GM12891 (cell line): ENCODE measurements at regions not wholly inside any gene's neighbourhood (a gene's known extent, or its start where the extent isn't known, plus 50 kb on each side); places are given as distances from the start of the nearest gene placed in this dataset.

ENCODE experiments used
- DNase-seq: peaks from one replicate; pipeline ENCODE4 v3.0.0; 2011; ENCODE audit warnings: low spot score; ENCODE audit not compliant: insufficient read length
- FAIRE-seq: peaks from 2 replicates; lab custom pipeline; 2011; peaks lifted over from hg19 to GRCh38; lab: Jason Lieb, UNC
- PAX5 ChIP-seq: IDR thresholded peaks from 2 replicates; pipeline ENCODE4 v1.6.1; 2011; ENCODE audit warnings: low read length, moderate library complexity, mild to moderate bottlenecking; ENCODE audit not compliant: insufficient read depth, severe bottlenecking
- POLR2A ChIP-seq: IDR thresholded peaks from 2 replicates; pipeline ENCODE4 v1.6.1; 2011; ENCODE audit warnings: low read depth, low read length, control low read depth
- POLR2AphosphoS5 ChIP-seq: IDR thresholded peaks from 2 replicates; pipeline ENCODE4 v1.6.1; 2011; ENCODE audit warnings: low read depth, low read length, control low read depth
- POU2F2 ChIP-seq: IDR thresholded peaks from 2 replicates; pipeline ENCODE4 v1.6.1; 2011; ENCODE audit warnings: low read depth, mild to moderate bottlenecking, control low read depth, low read length, moderate library complexity
- SPI1 ChIP-seq: IDR thresholded peaks from 2 replicates; pipeline ENCODE4 v1.6.1; 2011; ENCODE audit warnings: low read depth, low read length, control low read depth
- TAF1 ChIP-seq: IDR thresholded peaks from 2 replicates; pipeline ENCODE4 v1.6.1; 2011; ENCODE audit warnings: low read depth, low read length, control low read depth

DNA sequence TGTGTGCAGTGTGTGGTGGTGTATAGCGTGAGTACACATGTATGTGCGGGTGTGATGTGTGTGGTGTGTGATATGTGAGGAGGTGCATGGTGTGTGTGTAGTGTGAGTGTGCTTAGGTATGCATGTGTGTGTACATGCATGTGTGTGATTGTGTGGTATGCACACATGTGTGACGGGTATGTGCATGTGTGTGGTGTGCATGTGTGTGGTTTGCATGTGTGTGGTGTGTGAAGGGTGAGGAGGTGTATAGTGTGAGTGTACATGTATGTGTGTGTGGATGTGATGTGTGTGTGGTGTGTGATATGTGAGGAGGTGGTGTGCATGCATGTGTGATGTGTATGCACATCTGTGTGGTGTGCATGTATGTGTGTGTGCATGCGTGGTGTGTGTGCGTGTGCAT lies 105.6 kb downstream of the CMPK2 start:
- DNase-seq (no peak), FAIRE-seq (peak; percentile 23)
- TF ChIP-seq POLR2A (no peak), POLR2AphosphoS5 (no peak)

DNA sequence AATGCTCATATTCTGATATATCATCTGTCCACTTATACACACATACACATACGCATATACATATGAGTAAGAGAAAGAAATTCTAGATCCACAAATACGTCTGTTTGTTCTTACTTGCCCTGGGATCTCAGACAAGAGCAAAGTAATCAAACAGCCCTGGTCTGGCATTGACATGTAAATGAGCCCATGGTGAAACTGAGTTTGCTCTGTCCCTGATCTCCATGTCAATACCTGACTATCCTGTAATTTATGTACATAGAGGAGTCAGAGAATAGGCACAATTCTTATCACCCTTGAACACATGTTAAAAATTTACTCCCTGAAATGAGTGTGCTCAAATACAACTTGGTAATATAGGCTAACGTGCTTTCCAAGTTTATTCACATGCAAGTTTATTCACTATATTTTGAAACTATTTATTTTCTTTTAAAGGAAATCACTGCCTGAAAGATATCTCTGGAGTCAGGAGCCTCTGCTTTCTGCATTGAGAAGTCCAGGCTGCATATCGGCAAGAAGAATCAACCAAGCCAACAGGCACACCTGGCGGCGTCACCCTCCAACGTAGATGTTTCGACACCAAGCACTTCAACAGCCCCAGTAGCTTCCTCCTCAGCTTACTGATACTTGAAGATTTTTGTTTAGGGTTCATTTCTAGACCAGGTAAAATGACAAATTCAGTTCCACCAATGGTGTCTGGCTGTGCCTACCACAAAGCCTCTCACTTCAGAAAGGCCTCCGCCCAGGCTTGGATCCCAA lies 100.6 kb downstream of the CMPK2 start:
- DNase-seq = no peak
- TF ChIP-seq TAF1 (no peak), PAX5 (no peak), POLR2AphosphoS5 (no peak), POLR2A (no peak), SPI1 (no peak), POU2F2 (no peak)
- FAIRE-seq = no peak

DNA sequence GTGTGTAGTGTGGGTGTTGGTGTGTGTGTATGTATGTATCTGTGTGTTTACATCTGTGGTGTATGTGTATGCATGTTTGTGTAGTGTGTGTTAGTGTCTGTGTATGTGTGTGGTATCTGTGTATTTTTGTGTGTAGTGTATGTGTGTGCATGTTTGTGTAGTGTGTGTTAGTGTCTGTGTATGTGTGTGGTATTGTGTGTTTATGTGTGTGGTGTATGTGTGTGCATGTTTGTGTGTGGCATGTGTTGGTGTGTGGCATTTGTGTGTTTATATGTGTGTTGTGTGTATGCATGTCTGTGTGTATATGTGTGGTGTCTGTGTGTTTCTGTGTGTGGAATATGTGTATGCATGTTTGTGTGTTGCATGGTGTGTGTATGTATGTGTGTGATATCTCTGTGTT lies 96.4 kb downstream of the CMPK2 start:
- TF ChIP-seq POU2F2 = no peak
- no peak for TF ChIP-seq POLR2A
- no peak for TF ChIP-seq POLR2AphosphoS5
- no peak for TF ChIP-seq PAX5
- TF ChIP-seq TAF1 = no peak
- no peak for TF ChIP-seq SPI1
- DNase-seq (no peak), FAIRE-seq (peak; percentile 95)

DNA sequence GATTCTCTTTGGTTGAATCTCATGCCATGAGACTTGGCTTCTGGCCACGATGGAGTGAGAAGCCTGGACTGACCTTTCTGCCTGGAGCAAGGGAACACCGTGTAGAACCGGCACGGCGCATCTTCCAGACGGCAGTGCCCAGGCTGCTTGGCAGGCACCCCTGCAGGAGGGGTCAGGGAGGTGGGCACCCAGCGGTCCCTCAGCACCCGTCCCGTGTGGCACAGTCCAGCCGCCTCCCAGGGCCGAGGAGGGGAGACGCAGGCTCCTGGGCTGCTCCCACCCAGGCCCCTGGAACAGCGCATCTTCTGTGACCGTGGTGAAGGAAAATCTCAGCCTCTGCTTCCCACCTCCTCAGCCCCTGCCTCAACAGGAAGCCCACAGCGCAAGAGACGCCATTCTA lies 95.7 kb downstream of the CMPK2 start:
- no peak for TF ChIP-seq PAX5
- no peak for TF ChIP-seq POU2F2
- no peak for TF ChIP-seq POLR2AphosphoS5
- no peak for TF ChIP-seq SPI1
- no peak for TF ChIP-seq POLR2A
- TF ChIP-seq TAF1 = no peak
- no peak for FAIRE-seq
- no peak for DNase-seq

DNA sequence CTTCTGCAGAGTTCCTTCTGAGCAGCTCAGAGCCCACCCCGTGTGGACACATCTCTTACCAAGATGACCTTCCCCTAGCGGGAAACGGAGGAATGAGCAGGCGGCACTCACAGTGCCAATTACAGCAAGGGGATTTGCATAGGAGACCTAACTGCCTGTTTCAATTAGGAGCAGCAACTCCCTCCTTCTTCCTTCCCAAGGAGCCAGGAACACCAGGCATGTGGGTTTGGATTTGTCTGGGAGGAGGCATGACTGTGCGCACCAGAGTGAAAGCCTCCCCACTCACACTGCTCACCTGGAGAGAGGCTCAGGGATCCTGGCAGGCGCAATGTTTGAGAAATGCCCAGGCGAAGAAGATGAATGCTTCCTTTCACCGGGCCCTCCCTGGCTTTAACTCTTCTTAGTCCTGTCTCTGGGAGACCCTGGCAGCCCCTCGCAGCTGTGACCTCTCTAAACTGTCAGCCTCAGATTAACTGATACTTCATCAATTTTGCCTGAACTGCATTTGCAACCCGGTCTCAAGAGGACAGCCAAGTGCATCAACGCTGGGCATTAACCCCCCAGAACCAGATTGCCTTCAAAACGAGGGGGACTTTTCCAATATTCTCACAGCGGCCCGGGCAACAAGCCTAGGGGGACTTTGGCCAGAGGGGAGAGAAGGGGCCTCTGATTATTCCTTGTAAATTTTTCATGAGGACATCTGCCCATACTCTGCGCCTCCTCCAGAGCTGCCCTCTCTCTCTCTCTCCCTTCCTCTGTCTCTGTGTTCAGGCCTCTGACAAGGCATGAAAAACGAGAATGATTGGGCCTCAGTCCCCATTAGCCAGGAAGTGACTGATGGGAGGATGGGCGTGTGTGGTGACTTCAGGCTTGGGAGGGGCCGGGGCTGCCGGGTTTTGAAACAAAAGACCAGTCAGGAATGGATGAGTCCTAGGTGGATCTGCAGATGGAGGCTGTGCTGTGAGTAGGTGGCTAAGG lies 93.8 kb downstream of the CMPK2 start:
- DNase-seq (peak; percentile 26), FAIRE-seq (no peak)
- TF ChIP-seq POLR2A (no peak), POLR2AphosphoS5 (no peak), PAX5 (no peak), TAF1 (no peak), SPI1 (no peak), POU2F2 (no peak)

DNA sequence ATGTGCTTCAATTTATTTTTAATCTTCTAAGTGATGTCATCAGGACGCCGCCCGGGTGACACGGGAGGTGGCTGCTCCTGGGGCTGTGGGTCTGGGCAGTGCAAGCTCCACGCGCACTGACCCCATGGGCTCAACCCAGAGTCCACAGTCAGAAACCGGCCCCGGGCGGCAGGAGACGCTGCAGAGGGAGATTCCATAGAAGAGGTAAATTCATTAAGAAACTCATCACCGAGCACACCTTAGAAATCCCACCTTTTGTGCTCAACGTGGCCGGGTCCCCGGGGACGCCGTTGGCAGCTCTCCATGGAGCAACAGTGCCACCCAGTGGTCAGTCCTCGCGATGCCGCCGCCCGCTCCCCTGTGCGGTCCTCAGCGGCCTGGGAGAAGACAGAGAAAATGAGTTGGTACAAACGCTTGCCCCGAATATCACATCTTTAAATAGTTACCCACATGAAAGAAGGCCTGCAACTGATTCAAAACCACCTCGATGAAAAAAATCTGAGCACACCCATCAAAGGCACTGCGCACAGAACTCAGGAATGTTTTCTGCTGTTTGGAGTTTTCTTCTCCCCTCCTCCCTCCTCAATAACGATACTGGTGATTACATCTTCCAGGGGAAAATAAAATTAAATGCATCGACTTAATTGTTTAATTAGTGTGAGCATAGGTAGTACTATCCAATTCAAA lies 92.6 kb downstream of the CMPK2 start:
- peak; percentile 96 for FAIRE-seq

DNA sequence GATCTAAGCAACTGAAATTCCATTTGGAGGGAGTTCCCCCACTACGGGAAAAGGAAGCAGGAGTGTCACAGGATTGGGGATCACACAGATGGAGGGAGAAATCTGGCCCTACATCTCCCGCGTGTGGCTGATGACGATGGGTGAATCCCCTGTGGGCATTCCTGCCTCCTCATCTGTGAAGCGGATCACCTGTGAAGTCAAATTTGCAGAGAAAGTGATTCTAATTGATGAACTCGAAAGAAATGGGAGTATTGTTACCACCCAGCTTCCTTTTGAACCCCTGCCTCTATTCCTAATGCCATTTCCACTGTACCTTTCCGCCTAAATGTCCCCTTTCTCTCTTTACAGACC lies 92.0 kb downstream of the CMPK2 start:
- DNase-seq (no peak), FAIRE-seq (no peak)
- TF ChIP-seq POLR2AphosphoS5 (no peak), POU2F2 (no peak), SPI1 (no peak), PAX5 (no peak), POLR2A (no peak), TAF1 (no peak)

More for the DNA sequence above, 92.6 kb downstream of the CMPK2 start:
- TF ChIP-seq POLR2A (no peak), PAX5 (no peak), POLR2AphosphoS5 (no peak), TAF1 (no peak), SPI1 (no peak), POU2F2 (no peak)
- DNase-seq = peak; percentile 64

DNA sequence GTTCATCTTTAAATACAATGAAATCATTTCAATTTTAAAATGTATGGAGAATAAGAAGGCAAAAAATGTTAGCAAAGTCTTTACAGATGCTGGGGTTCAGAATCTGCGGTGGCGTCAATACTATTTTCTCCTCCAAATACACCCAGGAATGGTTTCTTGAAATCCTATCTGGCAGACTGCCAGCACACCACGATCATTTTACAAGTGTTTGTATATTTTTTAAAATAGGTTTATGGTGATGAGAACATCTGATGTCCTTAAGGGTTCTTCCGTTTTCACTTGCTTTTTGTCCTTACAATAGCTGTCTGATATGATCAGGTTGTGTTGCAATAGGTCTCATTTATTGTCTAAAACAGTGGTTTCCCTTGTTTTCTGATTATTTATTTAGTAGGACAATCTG lies 89.6 kb downstream of the CMPK2 start:
- DNase-seq (no peak), FAIRE-seq (no peak)
- TF ChIP-seq PAX5 (no peak), POU2F2 (no peak)

DNA sequence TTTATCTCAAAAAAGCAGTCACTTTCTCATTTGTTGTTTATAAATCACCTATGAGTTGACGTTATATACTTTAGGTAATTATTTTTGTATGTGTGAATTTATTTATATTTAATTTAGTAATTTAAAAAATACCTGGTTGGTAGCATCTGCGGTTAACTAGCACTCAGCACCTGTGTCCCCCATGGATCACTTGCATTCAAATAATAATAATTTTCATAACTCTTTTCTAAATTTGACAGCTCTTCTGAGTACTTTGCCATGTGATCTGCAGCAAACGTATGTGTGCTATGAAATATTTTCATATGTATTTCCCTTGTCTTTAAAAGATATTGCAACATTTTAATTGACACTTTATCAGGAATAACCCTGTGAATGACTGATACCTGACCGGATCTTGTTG lies 88.1 kb downstream of the CMPK2 start:
- no peak for DNase-seq
- no peak for FAIRE-seq
- no peak for TF ChIP-seq POU2F2
- TF ChIP-seq PAX5 = no peak
- TF ChIP-seq POLR2A = no peak
- TF ChIP-seq TAF1 = no peak
- TF ChIP-seq POLR2AphosphoS5 = no peak

DNA sequence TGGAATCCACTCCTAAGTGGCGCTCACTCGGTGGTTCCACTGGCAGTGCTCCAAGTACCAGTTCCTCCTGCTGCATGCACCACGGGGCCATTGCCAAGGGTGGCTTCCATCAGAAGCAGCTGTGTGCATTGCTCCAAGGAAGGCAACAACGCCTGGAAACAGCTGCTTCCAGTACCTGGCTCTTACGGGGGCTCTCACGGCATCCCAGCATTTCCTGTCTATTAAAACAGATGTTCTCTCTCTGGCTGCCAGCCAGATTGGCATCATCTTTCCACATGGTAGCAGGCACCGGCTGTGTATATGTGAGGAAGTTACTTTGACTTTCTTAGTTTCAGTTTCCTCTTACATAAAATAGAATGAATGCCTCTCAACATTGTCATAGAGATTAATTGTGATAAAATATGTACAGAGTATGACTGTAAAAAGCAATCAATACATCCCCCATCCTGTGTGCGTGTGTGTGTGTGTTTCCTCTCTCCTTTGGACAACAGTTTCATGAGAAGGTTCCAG lies 84.9 kb downstream of the CMPK2 start:
- TF ChIP-seq TAF1 (no peak), POU2F2 (no peak), SPI1 (no peak; the same call in 1 of the 2 replicates), POLR2A (no peak), PAX5 (no peak), POLR2AphosphoS5 (no peak)
- peak; percentile 66 for FAIRE-seq

More for the DNA sequence above, 84.9 kb downstream of the CMPK2 start:
- no peak for DNase-seq
